Esophagus squamous epithelium (tissue), 5 donors: ENCODE measurements at regions not wholly inside any gene's neighbourhood (a gene's known extent, or its start where the extent isn't known, plus 50 kb on each side); places are given as distances from the start of the nearest gene placed in this dataset.

Experiments used
- DNase-seq: peaks from one replicate; lab custom pipeline; 2025; lab: John Stamatoyannopoulos, UW
- H3K27ac ChIP-seq, 4 donors: fragments of 200-600 bp; sonication (generic); one replicate each; pipeline ENCODE4 v1.5.1; 2016 to 2019; ENCODE audit warnings: mild to moderate bottlenecking in 1 of 4
- H3K27me3 ChIP-seq, 4 donors: fragments of 200-600 bp; sonication (generic); 1 replicate in 3 of 4; 2 replicates in 1 of 4; pipeline versions ENCODE4 v1.5.1 to v1.6.0; 2017 to 2021; ENCODE audit warnings: antibody characterized with exemption in 1 of 4
- H3K36me3 ChIP-seq, 3 donors: fragments of 200-600 bp; sonication (generic); one replicate each; pipeline ENCODE4 v1.5.1; 2016 to 2019
- H3K4me1 ChIP-seq, 3 donors: fragments of 200-600 bp; sonication (generic); one replicate each; pipeline ENCODE4 v1.5.1; 2017 to 2019
- H3K4me3 ChIP-seq, 4 donors: fragments of 200-600 bp; sonication (generic); 1 replicate in 3 of 4; 2 replicates in 1 of 4; pipeline ENCODE4 v1.5.1; 2016 to 2019; ENCODE audit warnings: mild to moderate bottlenecking in 2 of 4, moderate library complexity in 1 of 4
- H3K9me3 ChIP-seq, 3 donors: fragments of 200-600 bp; sonication (generic); one replicate each; pipeline ENCODE4 v1.5.1; 2016 to 2019
- CTCF ChIP-seq, 6 experiments: fragments of 450-650 bp in 4 of 6; fragments of 200-600 bp in 2 of 6; sonication (generic) in 2 of 6; IDR thresholded peaks; one replicate each; pipeline ENCODE4 v1.5.1; 2016 to 2019; ENCODE audit warnings: antibody characterized with exemption in 6 of 6, mild to moderate bottlenecking in 4 of 6, moderate library complexity in 4 of 6
- POLR2A ChIP-seq, 4 donors: fragments of 450-650 bp; IDR thresholded peaks; one replicate each; pipeline ENCODE4 v1.6.1; 2017; ENCODE audit warnings: antibody characterized with exemption in 4 of 4, mild to moderate bottlenecking in 4 of 4, moderate library complexity in 3 of 4
- WGBS, 2 donors: methylation state at CpG; one replicate each; pipeline ENCODE4 v1.1.5; 2018; 5-methylcytosine and 5-hydroxymethylcytosine counted together
- intact Hi-C: fragments of 100-400 bp; cut with DNase I; formaldehyde crosslinking; loops from one replicate; pipeline ENCODE4 v1.15.0; 2022
- donor health status: DM: yes; HTN: yes; CAD: no.

DNA sequence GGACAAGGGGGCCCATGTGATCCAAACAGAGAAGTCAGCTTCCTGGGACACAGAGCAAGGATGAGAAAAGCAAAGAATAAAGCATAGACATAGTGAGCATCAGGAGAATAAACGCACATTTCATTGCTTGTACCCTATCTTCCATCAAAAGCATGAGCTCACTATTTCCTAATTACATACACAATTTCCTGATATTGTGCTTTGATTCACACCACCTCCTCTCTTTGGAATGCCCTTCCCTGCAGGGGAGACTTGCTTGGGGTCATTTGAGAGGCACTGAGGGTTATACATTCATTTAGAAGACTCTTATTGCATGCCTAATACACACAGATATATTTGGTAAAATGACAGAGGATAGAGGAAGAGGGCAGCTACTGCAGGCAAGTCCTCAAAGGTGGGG is 185.4 kb downstream of the SEC16B start:
- no peaks in the 10 kb centered on the region for H3K9me3 ChIP-seq
- no peaks in the 10 kb centered on the region for H3K27me3 ChIP-seq
- no peak overlapping the region for H3K27ac ChIP-seq
- intact Hi-C loops: no loop called here
- H3K4me3 ChIP-seq: no peak overlapping the region
- no peaks in the 10 kb centered on the region for H3K36me3 ChIP-seq
- DNase-seq: no peak
- 86 to 90% methylated on average over 1 of the region's 1 CpG for WGBS, 2 donors
- no peak for TF ChIP-seq CTCF (IDR thresholded peaks at IDR 0.05)
- TF ChIP-seq POLR2A (IDR thresholded peaks at IDR 0.05): no peak
- no peaks in the 10 kb centered on the region for H3K4me1 ChIP-seq

- no peaks in the 10 kb centered on the region for H3K27me3 ChIP-seq
- WGBS, 2 donors: 58 to 65% methylated on average over 4 of the region's 4 CpGs
- intact Hi-C loops: no loop called here
- TF ChIP-seq CTCF (IDR thresholded peaks at IDR 0.05) (no peak), POLR2A (IDR thresholded peaks at IDR 0.05) (no peak)
- no peak for DNase-seq
- no peak overlapping the region for H3K27ac ChIP-seq
- no peaks in the 10 kb centered on the region for H3K4me1 ChIP-seq
- H3K9me3 ChIP-seq: no peaks in the 10 kb centered on the region
- H3K36me3 ChIP-seq: no peaks in the 10 kb centered on the region
- H3K4me3 ChIP-seq: no peak overlapping the region
Measured at GRCh38 chr1:177783051-177783450, 186.8 kb downstream of the SEC16B start.

- no peaks in the 10 kb centered on the region for H3K9me3 ChIP-seq
- WGBS, 2 donors: 17 to 27% methylated on average over 5 of the region's 5 CpGs
- intact Hi-C loops: no loop called here
- TF ChIP-seq POLR2A (IDR thresholded peaks at IDR 0.05) (no peak), CTCF (IDR thresholded peaks at IDR 0.05) (peak in 5 of 6 experiments; percentile 29 to 62 (median 37))
- no peak overlapping the region for H3K27ac ChIP-seq
- no peak for DNase-seq
- no peak overlapping the region for H3K4me3 ChIP-seq
- H3K27me3 ChIP-seq: no peaks in the 10 kb centered on the region
- no peaks in the 10 kb centered on the region for H3K4me1 ChIP-seq
- H3K36me3 ChIP-seq: no peaks in the 10 kb centered on the region
Measured at GRCh38 chr1:177780096-177780700, 189.7 kb downstream of the SEC16B start.

DNA sequence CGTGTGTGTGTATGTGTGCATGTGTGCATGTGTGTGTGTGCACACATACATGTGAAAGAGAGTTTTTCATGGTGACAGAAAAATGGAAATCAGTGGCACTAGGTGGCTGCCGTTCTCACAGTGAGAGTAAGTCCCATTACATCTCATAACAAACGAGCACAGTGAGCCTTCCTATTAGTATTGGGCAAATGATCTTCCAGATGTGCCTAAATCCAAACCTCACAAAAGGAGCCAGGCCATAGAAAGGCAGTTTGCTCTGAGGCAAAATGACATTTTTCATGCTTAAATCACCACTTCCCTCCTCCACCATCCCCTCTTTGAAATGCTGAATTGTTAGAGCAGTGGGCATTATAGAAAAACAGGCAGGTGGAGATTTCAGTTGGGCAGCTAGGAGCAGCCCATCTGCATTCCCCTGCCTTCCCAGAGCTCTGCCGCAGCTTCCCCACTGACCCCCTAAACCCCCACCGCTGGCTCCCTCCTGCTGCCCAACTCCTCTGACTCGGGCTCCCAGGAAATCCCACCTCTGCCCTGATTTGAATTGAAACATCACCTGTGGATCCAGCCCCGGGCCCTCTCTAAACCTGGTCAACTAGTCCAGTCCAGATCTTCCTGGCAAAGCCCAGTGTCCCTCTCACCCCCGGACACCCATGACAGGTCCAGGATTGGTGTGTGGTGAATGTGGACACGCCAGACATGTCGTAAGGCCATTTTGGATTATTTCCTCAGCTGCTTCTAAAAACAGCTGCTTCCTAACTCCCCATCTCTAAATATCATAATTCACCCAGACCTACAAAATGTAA is 190.5 kb downstream of the SEC16B start:
- H3K36me3 ChIP-seq: no peaks in the 10 kb centered on the region
- no peak overlapping the region for H3K27ac ChIP-seq
- H3K4me1 ChIP-seq: no peaks in the 10 kb centered on the region
- WGBS, 2 donors: 59 to 64% methylated on average over 8 to 10 of the region's 10 CpGs
- no peak for TF ChIP-seq CTCF (IDR thresholded peaks at IDR 0.05)
- TF ChIP-seq POLR2A (IDR thresholded peaks at IDR 0.05): no peak
- H3K27me3 ChIP-seq: no peaks in the 10 kb centered on the region
- intact Hi-C loops: no loop called here
- H3K4me3 ChIP-seq: no peak overlapping the region
- H3K9me3 ChIP-seq: peaks cover 0 to 1% (median under 1%) of the 10 kb centered on the region in 3 donors
- DNase-seq: no peak

DNA sequence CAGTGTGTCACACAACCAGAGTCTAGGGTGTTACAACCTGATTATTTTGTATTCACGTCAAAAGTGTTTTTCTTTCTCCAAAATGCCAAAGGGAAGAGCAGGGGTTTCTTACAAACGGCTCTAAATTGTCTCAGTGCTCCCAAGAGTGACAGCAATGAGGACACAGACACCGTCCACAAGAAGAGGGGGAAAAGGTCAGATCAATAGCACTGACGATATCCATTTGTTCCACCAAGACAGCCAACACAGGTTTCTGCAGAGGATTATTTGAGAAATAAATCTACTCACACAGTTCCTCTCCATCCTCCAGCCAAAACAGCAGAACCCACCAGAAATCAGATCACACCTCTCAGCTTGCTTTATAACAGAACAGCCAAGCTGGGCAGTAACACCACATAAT is 193.9 kb downstream of the SEC16B start:
- WGBS, 2 donors: 69 to 75% methylated on average over 4 of the region's 4 CpGs
- Histone ChIP-seq H3K27ac (no peak overlapping the region), H3K4me1 (no peaks in the 10 kb centered on the region), H3K36me3 (no peaks in the 10 kb centered on the region), H3K4me3 (no peak overlapping the region), H3K9me3 (peaks cover 0 to 12% (median 10%) of the 10 kb centered on the region in 3 donors), H3K27me3 (no peaks in the 10 kb centered on the region)
- TF ChIP-seq CTCF (IDR thresholded peaks at IDR 0.05): no peak
- no peak for TF ChIP-seq POLR2A (IDR thresholded peaks at IDR 0.05)
- intact Hi-C loops: no loop called here
- no peak for DNase-seq
